Fibroblast of pulmonary artery (primary cell): ENCODE measurements at regions not wholly inside any gene's neighbourhood (a gene's known extent, or its start where the extent isn't known, plus 50 kb on each side); places are given as distances from the start of the nearest gene placed in this dataset.

Source experiments
- DNase-seq: peaks from one replicate; pipeline ENCODE4 v3.0.0-alpha.2; 2010; ENCODE audit warnings: low read depth
- H3K4me3 ChIP-seq: replicated peaks from 2 replicates; pipeline ENCODE4 v1.5.1; 2011; ENCODE audit warnings: low read depth, mild to moderate bottlenecking, control low read depth, low read length, moderate library complexity
- CTCF ChIP-seq: IDR thresholded peaks from 2 replicates; pipeline ENCODE4 v1.5.1; 2011; ENCODE audit warnings: mild to moderate bottlenecking, control low read depth, low read length, inconsistent platforms; ENCODE audit errors: missing control alignments

DNA sequence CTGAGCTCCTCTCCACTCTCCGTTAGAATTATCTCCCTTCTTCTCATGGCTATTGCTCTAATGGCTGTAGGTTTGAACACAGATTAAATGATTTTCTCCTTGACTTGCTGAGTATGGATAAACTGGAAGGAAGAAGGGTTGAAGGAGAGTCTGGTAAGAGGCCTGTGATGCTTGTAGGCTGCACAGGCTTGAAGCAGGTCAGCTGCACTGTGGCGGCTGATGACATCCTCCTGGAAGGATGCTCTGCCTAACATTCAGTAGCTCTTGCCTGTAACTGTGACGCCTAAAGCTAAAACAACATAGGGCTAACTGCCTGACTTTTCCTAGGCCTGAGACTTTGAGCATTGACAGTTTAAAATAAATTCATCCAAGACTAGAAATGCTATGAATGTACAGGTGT lies 166.3 kb downstream of the MREG start:
- no peak for TF ChIP-seq CTCF
- no peak for DNase-seq
- H3K4me3 ChIP-seq: no peak overlapping the region

DNA sequence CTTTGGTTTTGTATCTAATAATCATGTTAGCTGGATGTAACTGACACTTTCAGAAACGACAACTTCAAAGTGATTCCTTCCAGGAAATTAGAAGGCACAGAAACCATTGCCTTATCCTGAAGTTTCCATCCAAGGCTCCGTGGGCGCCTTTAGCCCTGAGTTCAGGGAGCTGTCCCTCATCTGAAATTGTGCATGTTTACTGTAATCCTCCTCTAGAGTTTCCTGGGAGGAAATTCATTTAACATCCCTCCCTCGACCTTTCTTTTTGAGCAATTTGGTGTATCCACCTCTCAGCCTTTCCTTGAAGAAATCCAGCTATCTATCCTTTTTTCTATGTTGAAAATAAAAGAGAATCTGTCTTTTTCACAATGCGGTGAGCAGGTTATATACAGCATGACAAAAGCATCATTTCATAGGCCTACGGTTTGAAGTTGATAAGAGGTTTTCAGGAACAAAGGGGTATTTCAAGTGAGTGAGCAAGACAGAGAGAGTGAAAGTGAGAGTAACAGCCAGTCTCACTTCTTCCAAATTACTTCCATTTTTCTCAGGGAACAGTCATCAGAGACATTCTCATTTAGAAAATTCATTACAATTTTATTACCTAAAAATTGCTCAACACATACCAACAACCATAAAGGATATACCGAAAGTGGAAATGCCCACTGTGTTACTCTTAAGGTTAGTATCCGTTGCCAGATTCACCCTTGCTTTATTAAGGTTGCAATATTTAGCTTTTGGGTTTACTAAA lies 167.3 kb downstream of the MREG start:
- no peak overlapping the region for H3K4me3 ChIP-seq
- no peak for TF ChIP-seq CTCF
- DNase-seq: no peak

- H3K4me3 ChIP-seq: no peak overlapping the region
- TF ChIP-seq CTCF: no peak
- DNase-seq: peak; percentile 74
Measured at GRCh38 chr2:215843579-215843978, 169.8 kb downstream of the MREG start.

GRCh38 chr2:215841175-215841816 lies 172.1 kb downstream of the MREG start:
- no peak overlapping the region for H3K4me3 ChIP-seq
- no peak for DNase-seq
- TF ChIP-seq CTCF: no peak

DNA sequence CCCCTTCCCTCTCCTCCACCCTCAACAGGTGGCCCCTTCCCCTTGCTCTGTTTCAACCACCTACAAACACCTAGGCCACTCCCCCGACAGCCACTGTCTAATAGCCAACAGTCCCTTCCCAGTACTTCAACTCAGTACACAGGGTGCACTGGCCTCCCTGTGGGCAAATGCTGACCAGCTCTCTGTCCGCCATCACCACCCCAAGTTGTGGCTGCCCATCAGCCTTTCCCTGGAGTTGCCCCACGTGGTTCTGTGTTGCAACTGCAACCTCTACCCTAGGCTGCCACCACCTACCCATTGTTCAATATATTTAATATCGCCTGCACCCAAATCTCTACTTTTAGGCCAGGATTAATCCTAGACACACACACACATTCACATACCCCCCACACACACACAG lies 173.5 kb downstream of the MREG start:
- H3K4me3 ChIP-seq: no peak overlapping the region
- no peak for TF ChIP-seq CTCF
- no peak for DNase-seq

GRCh38 chr2:215839309-215839708 lies 174.0 kb downstream of the MREG start:
- no peak overlapping the region for H3K4me3 ChIP-seq
- TF ChIP-seq CTCF: no peak
- no peak for DNase-seq

DNA sequence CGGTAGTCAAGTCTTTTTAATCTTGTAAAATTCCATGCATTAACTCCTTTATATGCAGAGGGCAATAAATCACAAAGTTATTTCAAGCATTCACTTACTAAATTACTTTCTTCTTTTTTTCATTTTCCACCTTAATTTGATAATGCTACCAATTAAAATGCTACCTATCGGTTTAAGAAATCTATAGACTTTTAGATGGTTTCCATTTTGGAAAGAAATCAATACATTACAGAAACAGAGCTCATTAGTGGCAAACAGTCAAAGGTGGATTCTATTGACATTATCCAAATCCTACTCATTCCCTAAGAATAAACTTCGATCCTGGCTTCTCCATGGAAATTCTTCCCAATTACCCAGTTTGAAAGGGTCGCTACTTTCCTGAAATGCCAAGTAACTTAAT lies 176.5 kb downstream of the MREG start:
- no peak overlapping the region for H3K4me3 ChIP-seq
- no peak for DNase-seq
- no peak for TF ChIP-seq CTCF
